HCT116 (cell line): ENCODE measurements at regions not wholly inside any gene's neighbourhood (a gene's known extent, or its start where the extent isn't known, plus 50 kb on each side); places are given as distances from the start of the nearest gene placed in this dataset.

Experiments used
- ATAC-seq: fragments of 200-7000 bp; cut with Tn5 transposase; 2 replicates; pipeline ENCODE4 v1.9.1; 2020; ENCODE audit warnings: mild to moderate bottlenecking, moderate library complexity
- BruUV-seq: library from RNA; stranded (reverse); fragments of 400-500 nt; replicated peaks from 2 replicates; lab custom pipeline; 2021; lab: Mats Ljungman, UMichigan
- CTCF ChIA-PET: fragments of 300-600 bp; sonication (Branson Sonifier 250); formaldehyde crosslinking; loops from one replicate; lab custom pipeline; 2021; ENCODE audit warnings: antibody characterized with exemption; lab: Charles Lee
- POLR2A ChIA-PET: fragments of 300-600, 350-600 bp; sonication (Branson Sonifier 250); formaldehyde crosslinking; loops from one replicate; lab custom pipeline; 2021; ENCODE audit warnings: antibody characterized with exemption; lab: Charles Lee
- RAD21 ChIA-PET, 2 experiments: fragments of 300-600 bp; sonication (Branson Sonifier 250); formaldehyde crosslinking; loops; one replicate each; lab custom pipeline; 2023; ENCODE audit warnings: low total read pairs in 2 of 2; ENCODE audit not compliant: uncharacterized antibody in 2 of 2, unreplicated experiment in 2 of 2, low non-redundant PET in 1 of 2; lab: Charles Lee
- DNase-seq: peaks from one replicate; pipeline ENCODE4 v3.0.0-alpha.2; 2010; ENCODE audit warnings: low read depth, low spot score
- H2AFZ ChIP-seq: fragments of 200-600 bp; shearing (Covaris generic), sonication (generic); 2 replicates; pipeline ENCODE4 v1.6.1; 2017; ENCODE audit warnings: low read depth, mixed run types, mixed read lengths, antibody characterized with exemption, low read length; ENCODE audit not compliant: poor library complexity, severe bottlenecking
- H3K27ac ChIP-seq: 2 replicates; pipeline ENCODE4 v1.5.1; 2012; ENCODE audit warnings: low read depth, low read length
- H3K27me3 ChIP-seq: fragments of 200-600 bp; sonication (generic); 2 replicates; pipeline ENCODE4 v1.6.1; 2016; ENCODE audit warnings: mixed run types, low read length, mixed read lengths; ENCODE audit not compliant: insufficient read depth
- H3K36me3 ChIP-seq, 2 experiments: fragments of 200-500 bp in 1 of 2; fragments of 200-600 bp in 1 of 2; sonication (Bioruptor generic) in 1 of 2; sonication (generic) in 1 of 2; 2 replicates each; pipeline versions ENCODE4 v1.5.1 to v1.6.1; 2014 to 2016; ENCODE audit warnings: low read length in 2 of 2, inconsistent platforms in 1 of 2, mixed read lengths in 1 of 2, mixed run types in 1 of 2; ENCODE audit not compliant: insufficient read depth in 2 of 2, control insufficient read depth in 1 of 2
- H3K4me1 ChIP-seq, 2 experiments: fragments of 200-600 bp in 1 of 2; sonication (generic) in 1 of 2; 2 replicates each; pipeline versions ENCODE4 v1.5.1 to v1.6.1; 2012 to 2017; ENCODE audit warnings: low read length in 2 of 2, inconsistent platforms in 1 of 2, mild to moderate bottlenecking in 1 of 2, mixed read lengths in 1 of 2, mixed run types in 1 of 2, moderate library complexity in 1 of 2; ENCODE audit not compliant: insufficient read depth in 2 of 2, control insufficient read depth in 1 of 2
- H3K4me2 ChIP-seq: fragments of 200-600 bp; sonication (generic); 2 replicates; pipeline ENCODE4 v1.6.1; 2017; ENCODE audit warnings: mixed run types, low read length, mixed read lengths
- H3K4me3 ChIP-seq, 2 experiments: fragments of 200-600 bp in 1 of 2; sonication (generic) in 1 of 2; replicated peaks in 1 of 2; 2 replicates each; pipeline ENCODE4 v1.5.1; 2011 to 2016; ENCODE audit warnings: low read length in 2 of 2, control low read depth in 1 of 2, low read depth in 1 of 2, mild to moderate bottlenecking in 1 of 2, mixed read lengths in 1 of 2, mixed run types in 1 of 2
- H3K79me2 ChIP-seq: fragments of 200-600 bp; sonication (generic); 2 replicates; pipeline ENCODE4 v1.6.1; 2017; ENCODE audit warnings: mild to moderate bottlenecking, mixed run types, low read length, moderate library complexity, mixed read lengths; ENCODE audit not compliant: insufficient read depth
- H3K9ac ChIP-seq: fragments of 200-600 bp; sonication (generic); 2 replicates; pipeline ENCODE4 v1.6.1; 2016; ENCODE audit warnings: low read length, mixed read lengths
- H3K9me2 ChIP-seq: fragments of 200-600 bp; sonication (generic), shearing (Covaris generic); 2 replicates; pipeline ENCODE4 v1.6.1; 2017; ENCODE audit warnings: mixed run types, mild to moderate bottlenecking, moderate library complexity; ENCODE audit not compliant: insufficient read depth
- H3K9me3 ChIP-seq, 2 experiments: fragments of 200-500 bp in 1 of 2; fragments of 200-600 bp in 1 of 2; sonication (Bioruptor generic) in 1 of 2; sonication (generic) in 1 of 2; 2 replicates each; pipeline ENCODE4 v1.6.1; 2014 to 2017; ENCODE audit warnings: low read length in 2 of 2, mixed read lengths in 2 of 2, inconsistent platforms in 1 of 2, low read depth in 1 of 2, mild to moderate bottlenecking in 1 of 2, mixed run types in 1 of 2, moderate library complexity in 1 of 2; ENCODE audit not compliant: control insufficient read depth in 1 of 2, insufficient read depth in 1 of 2
- H4K20me1 ChIP-seq: fragments of 200-600 bp; sonication (generic), shearing (Covaris generic); 2 replicates; pipeline ENCODE4 v1.6.1; 2017; ENCODE audit warnings: mixed run types, mild to moderate bottlenecking, moderate library complexity; ENCODE audit not compliant: insufficient read depth
- ATF3 ChIP-seq: IDR thresholded peaks from 2 replicates; pipeline ENCODE4 v1.6.1; 2012
- CBX3 ChIP-seq: IDR thresholded peaks from 2 replicates; pipeline ENCODE4 v1.6.1; 2012; ENCODE audit warnings: low read depth
- CEBPB ChIP-seq: IDR thresholded peaks from 2 replicates; pipeline ENCODE4 v1.6.1; 2012; ENCODE audit warnings: low read depth
- CTCF ChIP-seq, 3 experiments: fragments of 200-600 bp in 1 of 3; sonication (generic) in 1 of 3; IDR thresholded peaks in 2 of 3; conservative IDR thresholded peaks in 1 of 3; 2 replicates each; pipeline ENCODE4 v1.5.1; 2012 to 2017; ENCODE audit warnings: low read depth in 2 of 3, low read length in 2 of 3, antibody characterized with exemption in 1 of 3, borderline replicate concordance in 1 of 3, control low read depth in 1 of 3, mild to moderate bottlenecking in 1 of 3, mixed read lengths in 1 of 3, mixed run types in 1 of 3, moderate library complexity in 1 of 3; ENCODE audit not compliant: insufficient read depth in 1 of 3
- ELF1 ChIP-seq: IDR thresholded peaks from 2 replicates; pipeline ENCODE4 v1.6.1; 2012; ENCODE audit warnings: low read depth, borderline replicate concordance
- EZH2phosphoT487 ChIP-seq: fragments of 200-600 bp; IDR thresholded peaks from 2 replicates; pipeline ENCODE4 v1.6.1; 2018; ENCODE audit warnings: antibody characterized with exemption, borderline replicate concordance
- FOSL1 ChIP-seq: IDR thresholded peaks from 2 replicates; pipeline ENCODE4 v1.6.1; 2012; ENCODE audit warnings: low read depth
- JUND ChIP-seq: IDR thresholded peaks from 2 replicates; pipeline ENCODE4 v1.6.1; 2012
- MAX ChIP-seq: IDR thresholded peaks from 2 replicates; pipeline ENCODE4 v1.6.1; 2012
- POLR2A ChIP-seq: IDR thresholded peaks from 2 replicates; pipeline ENCODE4 v1.7.0; 2011; ENCODE audit warnings: borderline replicate concordance; ENCODE audit not compliant: insufficient read depth, insufficient read length; ENCODE audit errors: extremely low read depth
- POLR2AphosphoS5 ChIP-seq: IDR thresholded peaks from 2 replicates; pipeline ENCODE4 v1.6.1; 2011; ENCODE audit warnings: mild to moderate bottlenecking, low read depth, low read length, moderate library complexity
- RAD21 ChIP-seq: IDR thresholded peaks from 2 replicates; pipeline ENCODE4 v1.6.1; 2012; ENCODE audit warnings: low read depth, mild to moderate bottlenecking
- REST ChIP-seq: IDR thresholded peaks from 2 replicates; pipeline ENCODE4 v1.6.1; 2012; ENCODE audit warnings: low read depth
- SIN3A ChIP-seq: IDR thresholded peaks from 2 replicates; pipeline ENCODE4 v1.6.1; 2012; ENCODE audit warnings: low read depth
- SRF ChIP-seq: IDR thresholded peaks from 2 replicates; pipeline ENCODE4 v1.6.1; 2012; ENCODE audit warnings: low read depth
- YY1 ChIP-seq: IDR thresholded peaks from 2 replicates; pipeline ENCODE4 v1.6.1; 2011; ENCODE audit warnings: low read length, low read depth, moderate library complexity, mild to moderate bottlenecking; ENCODE audit not compliant: insufficient replicate concordance; ENCODE audit errors: extremely low read depth
- ZBTB33 ChIP-seq: IDR thresholded peaks from 2 replicates; pipeline ENCODE4 v1.6.1; 2011; ENCODE audit warnings: mild to moderate bottlenecking, low read length, moderate library complexity; ENCODE audit not compliant: insufficient replicate concordance; ENCODE audit errors: extremely low read depth
- ZFX ChIP-seq: fragments of 450-650 bp; IDR thresholded peaks from 2 replicates; pipeline ENCODE4 v1.6.1; 2017
- ZNF274 ChIP-seq: fragments of 200-500 bp; sonication (Bioruptor generic); IDR thresholded peaks from 2 replicates; pipeline ENCODE4 v1.6.1; 2014; ENCODE audit warnings: mild to moderate bottlenecking, low read depth, low read length, inconsistent platforms
- intact Hi-C: fragments of 100-400 bp; cut with micrococcal nuclease; formaldehyde crosslinking; loops from 2 replicates; pipeline ENCODE4 v1.10.0; 2022

GRCh38 chr1:199335496-199335895 is 692.0 kb upstream of the NR5A2 start:
- Histone ChIP-seq H3K4me2 (no peak overlapping the region), H3K4me3 (no peak overlapping the region), H3K27ac (no peak overlapping the region), H3K27me3 (no peaks in the 10 kb centered on the region), H3K36me3 (no peaks in the 10 kb centered on the region), H3K4me1 (no peaks in the 10 kb centered on the region), H3K9me3 (no peaks in the 10 kb centered on the region), H4K20me1 (no peaks in the 10 kb centered on the region), H2AFZ (no peak overlapping the region), H3K9ac (no peak overlapping the region), H3K9me2 (no peaks in the 10 kb centered on the region), H3K79me2 (no peaks in the 10 kb centered on the region)
- TF ChIP-seq CEBPB (no peak), ATF3 (no peak), POLR2A (no peak), ELF1 (no peak), EZH2phosphoT487 (no peak), YY1 (no peak), CBX3 (no peak), ZBTB33 (no peak), SIN3A (no peak), RAD21 (no peak), MAX (no peak), ZFX (no peak), ZNF274 (no peak), CTCF (IDR thresholded peaks at IDR 0.05 in 2 of 3, conservative IDR thresholded peaks at IDR 0.05 in 1 of 3; ENCODE audit: borderline replicate concordance in 1 of 3, insufficient read depth in 1 of 3, low read depth in 2 of 3, low read length in 2 of 3) (no peak), SRF (no peak), JUND (no peak), REST (no peak), POLR2AphosphoS5 (no peak), FOSL1 (no peak)
- no peak for DNase-seq
- ChIA-PET POLR2A (no interaction called here), CTCF (no interaction called here), RAD21 (no interaction called here)
- ATAC-seq: no peak
- intact Hi-C loops: no loop called here
- no TSS peak for BruUV-seq
